CD1c-positive myeloid dendritic cell (primary cell): ENCODE measurements at regions not wholly inside any gene's neighbourhood (a gene's known extent, or its start where the extent isn't known, plus 50 kb on each side); places are given as distances from the start of the nearest gene placed in this dataset.
"Not testable (repeated sequence)": the region's sequence is repeated elsewhere in the genome, so short reads cannot be mapped to it uniquely, and the experiment has no call there.

ENCODE experiments used
- DNase-seq: peaks from one replicate; pipeline ENCODE4 v3.0.0-alpha.2; 2016; ENCODE audit errors: extremely low spot score

DNA sequence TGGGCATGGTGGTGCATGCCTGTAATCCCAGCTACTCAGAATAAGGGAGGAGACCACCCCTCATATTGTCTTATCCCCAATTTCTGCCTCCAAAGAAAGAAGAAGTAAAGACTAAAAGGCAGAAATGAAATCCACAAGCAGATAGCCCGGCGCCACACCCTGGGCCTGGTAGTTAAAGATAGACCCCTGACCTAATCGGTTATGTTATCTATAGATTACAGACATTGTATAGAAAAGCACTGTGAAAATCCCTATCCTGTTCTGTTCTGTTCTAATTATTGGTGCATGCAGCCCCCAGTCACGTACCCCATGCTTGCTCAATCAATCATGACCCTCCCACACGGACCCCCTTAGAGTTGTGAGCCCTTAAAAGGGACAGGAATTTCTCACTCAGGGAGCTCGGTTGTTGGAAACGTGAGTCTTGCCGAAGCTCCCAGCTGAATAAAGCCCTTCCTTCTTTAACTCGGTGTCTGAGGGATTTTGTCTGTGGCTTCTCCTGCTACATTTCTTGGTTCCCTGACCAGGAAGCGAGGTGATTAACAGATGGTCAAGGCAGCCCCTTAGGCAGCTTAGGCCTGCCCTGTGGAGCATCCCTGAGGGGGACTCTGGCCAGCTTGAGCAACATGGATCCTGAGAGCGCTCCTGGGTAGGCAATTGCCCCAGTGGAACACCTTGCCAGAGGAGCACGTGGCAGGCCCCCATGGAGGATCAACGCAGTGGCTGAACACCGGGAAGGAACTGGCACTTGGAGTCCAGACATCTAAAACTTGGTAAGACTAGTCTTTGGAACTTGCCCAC, 188.7 kb upstream of the NDUFV2 start:
- not testable (repeated sequence) for DNase-seq

DNA sequence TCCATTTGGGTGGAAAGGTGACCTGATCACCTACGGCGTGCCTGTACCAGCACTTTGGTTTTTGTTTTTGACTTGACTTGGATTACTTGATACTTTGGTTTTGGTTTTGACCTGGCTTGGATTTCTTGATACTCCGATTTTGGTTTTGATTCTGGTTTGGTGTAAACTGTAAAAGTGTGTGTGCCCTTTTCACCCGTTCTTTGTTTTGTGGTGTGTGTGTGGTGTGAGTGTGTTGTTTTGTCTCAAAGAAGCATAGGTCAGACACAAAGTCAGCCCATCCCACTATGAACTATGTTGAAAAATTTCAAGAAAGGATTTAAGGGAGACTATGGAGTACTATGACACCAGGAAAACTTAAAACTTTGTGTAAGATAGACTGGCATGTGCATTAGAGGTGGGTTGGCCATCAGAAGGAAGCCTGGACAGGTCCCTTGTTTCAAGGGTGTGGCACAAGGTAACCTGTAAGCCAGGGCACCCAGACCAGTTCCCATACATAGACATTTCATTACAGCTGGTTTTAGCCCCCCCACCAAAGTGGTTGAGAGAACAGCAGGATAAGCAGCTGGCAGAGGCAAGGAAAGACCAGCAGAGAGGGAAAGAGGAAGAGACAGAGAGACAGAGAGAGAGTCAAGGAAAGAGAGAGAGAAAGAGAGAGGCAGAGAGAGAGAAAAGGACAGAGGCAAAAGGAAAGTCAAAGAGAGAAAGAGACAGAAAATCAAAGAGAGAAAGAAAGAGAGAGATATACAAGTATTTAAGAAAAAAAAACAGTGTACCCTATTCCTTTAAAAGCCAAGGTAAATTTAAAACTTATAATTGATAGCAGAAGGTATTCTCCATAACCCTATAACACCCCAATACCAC, 187.9 kb upstream of the NDUFV2 start:
- DNase-seq = not testable (repeated sequence)

DNA sequence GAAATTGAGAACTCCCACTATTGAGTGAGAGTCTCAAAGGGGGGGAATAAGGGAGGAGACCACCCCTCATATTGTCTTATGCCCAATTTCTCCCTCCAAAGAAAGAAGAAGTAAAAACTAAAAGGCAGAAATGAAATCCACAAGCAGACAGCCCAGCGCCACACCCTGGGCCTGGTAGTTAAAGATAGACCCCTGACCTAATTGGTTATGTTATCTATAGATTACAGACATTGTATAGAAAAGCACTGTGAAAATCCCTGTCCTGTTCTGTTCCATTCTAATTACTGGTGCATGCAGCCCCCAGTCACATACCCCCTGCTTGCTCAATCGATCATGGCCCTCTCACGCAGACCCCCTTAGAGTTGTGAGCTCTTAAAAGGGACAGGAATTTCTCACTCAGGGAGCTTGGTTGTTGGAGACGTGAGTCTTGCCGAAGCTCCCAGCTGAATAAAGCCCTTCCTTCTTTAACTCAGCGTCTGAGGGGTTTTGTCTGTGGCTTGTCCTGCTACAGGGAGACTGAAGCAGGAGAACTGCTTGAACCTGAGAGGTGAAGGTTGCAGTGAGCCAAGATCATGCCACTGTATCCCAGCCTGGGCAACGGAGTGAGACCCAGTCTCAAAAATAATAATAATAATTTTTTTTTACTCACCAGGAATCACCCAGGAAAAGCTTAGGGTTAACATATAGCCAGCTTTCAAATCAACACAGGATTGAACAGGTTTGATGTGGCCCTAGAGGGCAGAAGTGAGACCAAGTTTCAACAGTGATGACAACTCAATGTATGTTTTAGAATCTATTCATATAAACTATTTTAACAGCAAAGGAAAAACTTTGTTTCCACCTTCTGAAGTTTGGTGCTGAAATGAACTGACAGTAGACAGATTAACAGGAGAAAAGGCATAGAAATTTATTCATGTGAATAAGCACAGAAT, 181.4 kb upstream of the NDUFV2 start:
- not testable (repeated sequence) for DNase-seq

DNA sequence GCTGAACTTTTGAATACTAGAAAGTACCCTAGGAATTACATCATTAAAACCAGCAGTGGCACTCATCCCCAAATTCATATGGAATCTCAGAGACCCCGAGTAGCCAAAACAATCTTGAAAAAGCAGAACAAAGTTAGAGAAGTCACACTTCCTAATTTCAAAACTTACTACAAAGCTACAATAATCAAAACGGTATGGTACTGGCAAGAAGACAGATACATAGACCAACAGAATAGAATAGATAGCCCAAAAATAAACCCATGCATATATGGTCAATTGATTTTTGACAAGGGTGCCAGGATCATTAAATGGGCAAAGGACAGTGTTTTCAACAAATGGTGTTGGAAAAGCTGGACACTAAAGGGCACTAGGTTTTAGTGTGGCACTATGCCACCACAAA, 176.0 kb upstream of the NDUFV2 start:
- no peak for DNase-seq

DNA sequence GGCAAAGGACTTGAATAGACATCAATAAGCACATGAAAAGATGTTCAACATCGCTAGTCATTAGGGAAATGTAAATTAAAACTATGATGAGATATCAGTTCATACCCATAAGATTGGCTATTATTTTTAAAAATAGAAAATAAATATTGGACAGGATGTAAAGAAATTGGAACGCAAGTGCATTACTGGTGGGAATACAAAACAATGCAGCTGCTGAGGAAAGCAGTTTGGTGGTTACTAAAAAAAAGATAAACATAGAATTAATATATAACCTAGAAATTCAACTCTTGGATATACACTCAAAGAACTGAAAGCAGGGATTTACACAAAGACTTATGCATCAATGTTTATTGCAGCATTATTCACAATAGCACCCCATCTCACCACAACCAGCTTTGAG, 174.5 kb upstream of the NDUFV2 start:
- DNase-seq = no peak

DNA sequence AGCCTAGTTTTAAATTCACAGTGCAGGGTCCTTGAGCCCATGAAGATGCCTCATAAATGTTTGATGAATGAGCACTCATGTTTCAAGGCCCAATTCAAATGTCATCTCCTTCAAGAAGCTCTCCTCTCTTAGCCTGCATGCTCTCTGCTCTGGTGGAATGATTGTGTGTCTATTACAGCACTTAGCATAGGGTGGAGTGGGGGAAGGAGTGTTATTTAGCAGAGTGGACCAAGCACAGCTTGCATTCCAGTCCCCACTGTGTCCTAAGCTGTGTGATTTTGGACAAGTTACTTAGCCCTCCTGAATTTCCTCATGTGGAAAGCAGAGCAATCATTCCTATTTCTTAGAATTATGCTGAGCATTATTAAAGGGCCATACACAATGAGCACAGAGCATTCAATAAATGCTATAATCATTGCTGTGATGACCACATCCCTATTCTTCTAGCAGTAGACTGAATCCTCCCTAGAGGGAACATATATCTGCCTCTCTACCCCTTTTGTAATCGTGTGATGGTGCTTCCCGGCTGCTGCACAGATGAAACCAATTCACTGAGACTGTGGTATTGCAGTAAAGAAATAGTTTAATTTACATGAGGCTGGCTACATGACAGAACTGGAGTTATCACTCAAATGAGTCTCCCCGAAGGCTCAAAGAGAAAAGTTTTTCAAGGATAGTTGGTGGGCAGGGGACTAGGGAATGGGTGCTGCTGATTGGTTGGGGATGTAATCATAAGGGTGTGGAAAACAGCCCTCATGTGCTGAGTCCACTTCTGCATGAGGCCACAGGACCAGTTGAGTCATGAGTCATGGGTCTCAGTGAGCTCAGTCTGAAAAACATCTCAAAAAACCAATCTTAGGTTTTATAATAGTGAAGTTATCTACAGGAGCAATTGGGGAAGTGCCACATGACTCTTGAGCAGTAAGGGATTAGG, 173.4 kb upstream of the NDUFV2 start:
- no peak for DNase-seq

DNA sequence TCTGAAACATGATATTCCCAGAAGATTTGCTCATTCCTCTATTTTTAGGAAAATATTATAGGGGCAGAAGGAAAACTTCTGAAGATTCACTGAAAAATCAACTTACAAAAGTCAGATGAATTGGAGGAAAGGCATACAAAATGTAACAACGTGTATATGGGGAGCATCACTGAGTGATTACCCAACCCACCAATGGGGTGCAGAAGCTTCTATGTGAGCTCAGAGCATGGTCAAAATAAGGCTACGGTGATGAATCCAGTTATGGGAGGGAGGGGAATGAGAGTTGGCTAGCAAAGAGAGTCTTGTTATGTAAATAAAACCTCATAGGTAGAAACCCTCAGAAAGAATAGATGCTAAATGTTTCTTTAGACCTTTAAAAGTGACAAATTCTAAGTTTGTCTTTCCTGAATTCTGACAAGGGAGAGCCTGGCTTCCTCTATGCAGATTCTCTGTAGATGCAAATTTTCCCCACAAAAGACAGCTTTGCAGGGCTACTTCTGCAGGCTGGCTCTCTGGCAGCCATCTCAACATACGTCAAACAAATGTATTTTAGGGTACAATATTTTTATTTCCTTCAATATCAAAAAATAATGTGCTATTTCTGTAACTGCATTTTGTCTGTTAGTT, 171.4 kb upstream of the NDUFV2 start:
- DNase-seq = no peak

DNA sequence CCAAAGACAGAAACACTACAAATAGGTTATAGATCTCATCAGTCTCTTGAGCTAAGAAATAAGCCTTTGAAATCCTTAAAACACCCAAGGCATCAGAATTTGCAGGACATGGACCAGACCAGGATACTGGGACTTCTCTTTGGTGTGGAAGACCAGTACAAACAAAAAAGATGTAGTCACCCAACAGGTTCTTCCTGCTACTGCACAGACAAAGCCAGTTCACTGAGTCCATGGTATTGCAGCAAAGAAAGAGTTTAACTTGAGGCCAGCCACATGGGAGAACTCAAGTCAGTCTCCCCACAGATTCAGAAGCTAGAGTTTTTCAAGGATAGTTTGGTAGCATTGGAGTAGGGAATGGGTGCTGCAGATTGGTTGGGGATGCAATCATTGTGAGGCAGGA, 169.6 kb upstream of the NDUFV2 start:
- DNase-seq = no peak

DNA sequence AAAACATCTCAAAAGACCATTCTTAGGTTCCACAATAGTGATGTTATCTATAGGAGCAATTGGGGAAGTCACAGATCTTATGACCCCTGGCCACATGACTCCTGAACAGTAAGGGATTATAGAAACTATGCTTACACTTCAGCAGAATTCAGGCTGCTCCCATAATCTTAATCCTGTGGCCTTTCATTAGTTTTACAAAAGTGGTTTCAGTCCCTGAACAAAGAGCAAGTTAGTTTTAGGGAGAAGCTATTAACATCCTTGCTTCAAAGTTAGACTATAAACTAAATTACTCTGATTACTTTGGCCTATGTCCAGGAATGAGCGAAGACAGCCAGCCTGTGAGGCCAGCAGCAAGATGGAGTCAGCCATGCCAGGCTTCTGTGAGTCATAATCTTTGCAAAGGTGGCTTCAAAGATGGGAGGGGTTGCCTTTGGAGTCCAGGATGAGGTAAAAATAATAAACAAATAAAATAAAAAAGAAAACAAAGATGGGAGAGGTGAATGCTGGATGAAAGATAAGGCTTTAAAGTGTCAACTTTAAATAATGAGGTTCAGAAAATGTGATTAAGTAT, 168.7 kb upstream of the NDUFV2 start:
- no peak for DNase-seq

DNA sequence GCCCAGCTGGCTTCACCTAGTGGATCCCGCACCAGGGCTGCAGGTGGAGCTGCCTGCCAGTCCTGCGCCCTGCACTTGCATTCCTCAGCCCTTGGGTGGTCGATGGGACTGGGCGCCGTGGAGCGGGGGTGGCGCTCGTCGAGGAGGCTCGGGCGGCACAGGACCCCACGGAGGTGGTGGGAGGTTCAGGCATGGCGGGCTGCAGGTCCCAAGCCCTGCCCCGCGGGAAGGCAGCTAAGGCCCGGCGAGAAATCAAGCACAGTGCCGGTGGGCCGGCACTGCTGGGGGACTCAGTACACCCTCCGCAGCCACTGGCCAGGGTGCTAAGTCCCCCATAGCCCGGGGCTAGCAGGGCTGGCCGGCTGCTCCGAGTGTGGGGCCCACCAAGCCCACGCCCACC, 167.2 kb upstream of the NDUFV2 start:
- DNase-seq = not testable (repeated sequence)

DNA sequence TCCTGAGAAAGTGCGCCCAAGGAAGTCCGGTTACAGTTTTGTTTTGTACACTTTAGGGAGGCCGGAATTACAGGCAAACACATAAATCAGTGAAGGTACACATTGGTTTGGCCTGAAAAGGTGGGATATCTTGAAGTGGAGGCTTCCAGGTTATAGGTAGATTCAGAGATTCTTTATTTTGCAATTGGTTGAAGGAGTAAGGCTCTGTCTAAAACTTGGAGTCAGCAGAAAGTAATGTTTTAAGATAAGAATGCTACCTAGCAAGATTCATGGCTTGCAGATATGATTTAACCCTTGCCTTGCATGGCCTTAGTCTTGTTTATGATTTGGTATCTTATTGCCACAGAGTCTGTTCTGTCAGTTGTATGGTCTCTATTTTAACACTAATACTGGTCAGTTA, 165.9 kb upstream of the NDUFV2 start:
- no peak for DNase-seq

DNA sequence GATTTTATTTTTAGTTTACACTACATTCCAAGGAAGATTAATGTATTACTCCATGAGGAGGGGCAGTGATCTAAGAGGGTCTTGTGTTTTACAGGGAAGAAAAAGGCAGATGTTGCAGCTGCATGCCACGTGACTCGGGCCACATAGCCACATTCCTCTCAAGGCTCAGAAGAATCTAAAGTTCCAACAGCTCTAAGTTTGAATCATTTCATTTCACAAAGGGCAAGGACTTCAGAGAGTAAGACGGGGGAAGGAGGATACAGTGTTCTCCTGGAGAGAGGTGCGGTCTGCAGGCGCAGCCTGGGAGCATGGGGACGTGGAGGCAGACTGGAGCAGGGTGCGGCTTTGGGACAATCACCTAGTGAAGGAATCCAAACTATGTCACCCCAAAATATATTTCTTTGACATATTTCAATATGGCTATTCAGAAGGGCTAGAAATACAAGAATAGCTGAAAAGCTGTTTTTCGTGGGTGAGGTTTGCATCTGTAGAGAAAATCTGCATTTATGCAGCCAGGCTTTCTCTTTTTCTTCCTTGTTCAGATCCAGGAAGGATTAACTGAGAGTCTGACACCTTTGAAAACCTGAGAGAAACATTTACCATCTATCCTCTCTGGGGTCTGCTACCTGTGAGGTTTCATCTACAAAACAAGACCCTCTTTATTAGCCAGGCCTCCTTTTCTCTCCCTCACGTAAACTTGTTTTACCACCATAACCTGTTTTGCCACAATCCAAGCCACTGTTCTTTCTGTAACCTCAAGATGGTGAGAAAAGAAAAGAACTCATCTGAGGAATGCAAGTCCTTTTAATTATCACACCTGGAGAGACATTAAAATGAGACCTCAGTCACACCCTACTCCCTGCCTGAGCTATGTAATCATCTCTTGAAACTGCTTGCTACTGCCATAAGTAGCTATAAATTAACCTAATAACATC, 165.1 kb upstream of the NDUFV2 start:
- no peak for DNase-seq

DNA sequence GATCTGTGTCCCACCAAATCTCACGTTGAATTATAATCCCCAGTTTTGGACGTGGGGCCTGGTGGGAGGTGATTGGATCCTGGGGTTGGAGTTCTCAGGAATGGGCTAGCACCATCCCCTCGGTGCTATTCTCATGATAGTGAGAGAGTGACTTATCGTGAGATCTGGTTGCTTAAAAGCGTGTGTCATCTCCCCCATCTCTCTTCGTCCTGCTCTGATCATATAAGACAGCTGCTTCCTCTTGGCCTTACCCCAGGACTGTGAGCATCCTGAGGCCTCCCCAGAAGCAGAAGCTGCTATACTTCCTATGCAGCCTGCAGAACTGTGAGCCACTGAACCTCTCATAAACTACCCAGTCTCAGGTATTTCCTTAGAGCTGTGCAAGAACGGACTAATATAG, 163.7 kb upstream of the NDUFV2 start:
- DNase-seq = peak; percentile 20

DNA sequence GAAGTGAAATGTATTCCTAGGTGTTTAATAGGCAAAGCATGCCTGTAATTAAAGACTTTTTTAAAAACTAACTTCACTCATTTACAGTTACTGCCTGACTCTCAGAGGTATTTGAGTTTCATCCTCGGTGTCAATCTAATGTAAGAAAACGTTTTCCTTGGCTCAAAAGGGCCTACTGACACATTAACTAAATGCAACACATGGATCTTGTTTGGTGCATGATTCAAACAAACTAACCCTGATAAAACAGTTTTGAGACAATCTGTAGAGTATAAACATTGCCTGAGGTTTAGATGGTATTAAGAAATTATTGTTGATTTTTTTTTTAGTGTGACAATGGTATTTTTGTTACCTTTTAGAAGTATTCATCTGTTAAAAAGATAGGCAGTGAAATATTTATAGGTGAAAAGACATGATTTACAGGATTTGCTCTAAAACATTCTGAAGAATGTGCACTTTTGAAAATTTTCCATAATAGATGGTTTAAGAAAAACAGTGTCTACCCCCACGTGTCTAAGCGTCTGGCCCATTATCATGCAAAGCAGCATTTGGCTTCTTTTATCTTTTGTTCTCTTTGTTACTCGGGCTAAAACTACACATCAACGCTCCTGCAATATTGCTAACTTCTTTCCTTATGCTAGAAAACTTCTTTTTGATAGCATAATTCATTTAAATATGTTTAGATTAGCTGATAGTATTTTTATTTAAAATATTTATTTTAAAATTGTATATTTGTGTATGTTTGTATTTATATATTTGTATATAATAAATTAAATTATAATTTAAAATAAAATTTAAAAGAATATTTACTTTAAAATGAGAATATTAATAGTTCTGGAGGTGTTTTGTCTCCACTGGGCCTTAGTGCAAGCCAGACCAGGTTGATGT, 160.2 kb upstream of the NDUFV2 start:
- no peak for DNase-seq

DNA sequence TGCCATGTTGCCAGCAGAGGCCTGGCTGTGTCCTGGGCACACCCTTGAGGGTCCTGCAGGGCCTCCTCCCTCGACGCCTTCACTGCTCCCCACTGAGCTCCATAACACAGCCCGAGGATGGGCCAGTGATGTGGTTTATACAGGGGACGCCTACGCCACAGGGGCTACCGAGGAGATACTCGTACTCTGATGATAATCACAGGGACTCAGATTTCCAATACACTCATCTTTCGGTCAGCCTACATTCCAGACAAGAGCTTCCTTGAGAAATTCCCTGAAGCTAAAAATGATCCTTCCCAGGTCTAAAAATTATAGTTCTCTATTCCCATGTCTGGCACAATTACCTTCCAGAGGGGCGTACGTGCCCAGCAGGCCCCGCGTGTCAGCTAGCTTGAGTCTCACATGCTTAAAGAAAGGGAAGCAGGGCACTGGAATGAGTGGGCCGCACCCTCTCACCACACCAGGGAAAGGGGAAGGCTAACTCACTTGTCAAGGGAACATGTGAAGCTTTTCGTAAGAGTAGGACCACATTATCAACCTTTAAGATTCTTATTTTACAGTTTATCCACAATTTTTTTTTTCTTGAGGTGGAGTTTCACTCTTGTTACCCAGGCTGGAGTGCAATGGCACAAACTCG, 159.5 kb upstream of the NDUFV2 start:
- peak; percentile 77 for DNase-seq

DNA sequence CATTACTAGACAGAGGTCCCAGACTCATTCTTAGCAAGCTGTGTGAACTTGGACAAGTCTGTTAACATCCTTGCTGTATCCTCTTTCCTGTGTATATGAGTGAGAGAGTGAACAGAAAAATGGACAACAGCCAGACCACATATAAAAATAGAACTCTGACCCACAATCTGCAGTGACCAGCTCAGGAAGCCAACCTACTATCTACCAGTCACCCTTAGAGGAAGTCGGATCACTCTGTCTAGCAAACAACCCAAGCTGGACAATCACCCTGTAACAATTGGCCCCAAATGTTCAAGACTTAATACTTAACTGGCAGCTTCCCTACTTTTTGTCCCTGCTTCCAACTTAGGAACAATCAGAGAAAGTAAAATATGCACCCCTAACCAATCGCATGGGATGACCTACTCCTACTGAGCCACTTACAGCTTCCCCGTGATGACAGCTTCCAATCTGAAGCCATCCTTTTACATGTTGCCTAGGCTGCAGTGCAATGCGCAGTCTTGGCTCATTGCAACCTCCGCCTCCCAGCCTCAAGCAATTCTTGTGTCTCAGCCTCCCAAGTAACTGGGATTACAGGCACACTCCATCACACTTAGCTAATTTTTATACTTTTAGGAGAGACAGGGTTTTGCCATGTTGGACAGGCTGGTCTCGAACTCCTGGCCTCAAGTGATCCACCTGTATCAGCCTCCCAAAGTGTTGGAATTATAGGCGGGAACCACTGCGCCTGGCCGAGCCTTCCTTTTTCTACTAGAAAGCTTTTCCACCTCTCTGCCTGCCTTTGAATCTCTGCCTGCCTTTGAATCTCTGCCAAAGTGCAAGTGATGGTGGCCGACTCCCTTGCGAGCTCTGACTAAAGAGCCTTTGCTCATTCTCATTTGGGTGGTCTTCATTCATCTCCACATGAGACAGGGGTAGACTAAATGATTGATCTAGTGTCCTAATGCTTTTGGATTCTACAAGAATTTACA, 158.3 kb upstream of the NDUFV2 start:
- peak; percentile 47 for DNase-seq
